RWPE1 (cell line): ENCODE measurements at regions not wholly inside any gene's neighbourhood (a gene's known extent, or its start where the extent isn't known, plus 50 kb on each side); places are given as distances from the start of the nearest gene placed in this dataset.
A peak's percentile ranks its signal among the peaks of the same experiment; 100 is the strongest.

Source experiments
- CTCF ChIA-PET: fragments of 350-600 bp; sonication (Branson Sonifier 250); formaldehyde crosslinking; extraction: SDS; loops from one replicate; lab custom pipeline; 2021; lab: Yijun Ruan, JAX
- POLR2A ChIA-PET: fragments of 400-600 bp; formaldehyde crosslinking; extraction: SDS; loops from one replicate; lab custom pipeline; 2020; ENCODE audit warnings: antibody characterized with exemption; ENCODE audit not compliant: low non-redundant PET; lab: Yijun Ruan, JAX
- DNase-seq: peaks from one replicate; pipeline ENCODE4 v3.0.0; 2012; ENCODE audit warnings: low spot score
- H3K27ac ChIP-seq: fragments of 450-650 bp; 2 replicates; pipeline ENCODE4 v1.5.1; 2017
- TF ChIP-seq, protein P1 (sequence below): fragments of 450-650 bp; conservative IDR thresholded peaks from 2 replicates; pipeline ENCODE4 v1.5.1; 2017; ENCODE audit warnings: low read depth, mild to moderate bottlenecking

- ChIA-PET CTCF (interaction anchor here (0.6 to 0.7 kb wide), 4 partner anchors 17 to 1426 kb away, joined by 3 to 6 read pairs (median 4); no protein-coding TSS in a partner anchor), POLR2A (no interaction called here)
- no peak overlapping the region for H3K27ac ChIP-seq
- DNase-seq, result peak; percentile 5
- TF ChIP-seq, protein P1, sequence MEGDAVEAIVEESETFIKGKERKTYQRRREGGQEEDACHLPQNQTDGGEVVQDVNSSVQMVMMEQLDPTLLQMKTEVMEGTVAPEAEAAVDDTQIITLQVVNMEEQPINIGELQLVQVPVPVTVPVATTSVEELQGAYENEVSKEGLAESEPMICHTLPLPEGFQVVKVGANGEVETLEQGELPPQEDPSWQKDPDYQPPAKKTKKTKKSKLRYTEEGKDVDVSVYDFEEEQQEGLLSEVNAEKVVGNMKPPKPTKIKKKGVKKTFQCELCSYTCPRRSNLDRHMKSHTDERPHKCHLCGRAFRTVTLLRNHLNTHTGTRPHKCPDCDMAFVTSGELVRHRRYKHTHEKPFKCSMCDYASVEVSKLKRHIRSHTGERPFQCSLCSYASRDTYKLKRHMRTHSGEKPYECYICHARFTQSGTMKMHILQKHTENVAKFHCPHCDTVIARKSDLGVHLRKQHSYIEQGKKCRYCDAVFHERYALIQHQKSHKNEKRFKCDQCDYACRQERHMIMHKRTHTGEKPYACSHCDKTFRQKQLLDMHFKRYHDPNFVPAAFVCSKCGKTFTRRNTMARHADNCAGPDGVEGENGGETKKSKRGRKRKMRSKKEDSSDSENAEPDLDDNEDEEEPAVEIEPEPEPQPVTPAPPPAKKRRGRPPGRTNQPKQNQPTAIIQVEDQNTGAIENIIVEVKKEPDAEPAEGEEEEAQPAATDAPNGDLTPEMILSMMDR, result no peak
Observed at GRCh38 chr2:81894451-81894990, 1590.0 kb upstream of the LRRTM1 start.

- TF ChIP-seq, protein P1, result no peak
- H3K27ac ChIP-seq, result no peak overlapping the region
- no peak for DNase-seq
- ChIA-PET CTCF (no interaction called here), POLR2A (no interaction called here)
Observed at GRCh38 chr2:81876624-81877023, 1572.1 kb upstream of the LRRTM1 start.

GRCh38 chr2:81872006-81872405, 1567.5 kb upstream of the LRRTM1 start:
- no peak overlapping the region for H3K27ac ChIP-seq
- DNase-seq, result no peak
- CTCF ChIA-PET, result no interaction called here
- POLR2A ChIA-PET, result no interaction called here
- TF ChIP-seq, protein P1, result no peak

DNA sequence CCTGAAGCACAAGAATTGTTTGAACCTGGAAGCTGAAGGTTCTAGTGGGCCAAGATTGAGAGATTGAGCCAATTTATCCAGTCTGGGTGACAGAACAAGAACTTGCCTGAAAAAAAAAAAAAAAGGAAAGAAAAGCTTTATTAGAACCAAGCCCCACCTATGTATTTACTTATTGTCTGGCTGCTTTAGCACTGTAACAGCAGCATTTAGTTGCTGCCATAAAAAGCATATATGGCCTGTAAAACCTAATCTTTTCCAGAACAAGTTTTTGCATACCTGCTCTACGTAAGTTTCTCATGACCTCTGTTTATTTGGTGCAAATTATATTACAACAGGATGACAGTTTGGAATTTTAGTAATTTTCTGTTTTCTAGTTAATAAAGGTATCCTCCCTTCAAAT, 1565.6 kb upstream of the LRRTM1 start:
- no peak for DNase-seq
- no peak overlapping the region for H3K27ac ChIP-seq
- POLR2A ChIA-PET, result interaction anchor here (0.6 kb wide), 1 partner anchor 16 kb away, joined by 4 read pairs; no protein-coding TSS in a partner anchor
- TF ChIP-seq, protein P1, result no peak
- CTCF ChIA-PET, result interaction anchor here (0.6 kb wide), 1 partner anchor 471 kb away, joined by 3 read pairs; no protein-coding TSS in a partner anchor

DNA sequence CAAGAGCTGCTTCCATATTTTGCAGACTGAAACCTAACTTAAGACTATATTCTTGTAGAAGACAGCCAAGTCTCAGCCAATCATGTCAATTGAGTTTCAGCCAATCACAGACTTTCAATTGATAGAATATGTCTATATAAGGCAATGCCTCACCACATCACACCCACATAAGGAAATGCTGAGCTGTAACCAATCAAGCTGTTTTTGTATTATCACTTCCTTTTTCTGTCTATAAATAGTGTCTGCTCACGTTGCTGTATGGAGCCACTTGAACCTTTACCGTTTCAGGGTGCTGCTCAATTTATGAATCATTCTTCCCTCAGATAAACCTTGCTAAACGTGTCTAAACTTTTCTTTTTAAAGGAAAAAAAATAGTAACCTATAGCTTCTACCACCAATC, 1554.4 kb upstream of the LRRTM1 start:
- no peak for DNase-seq
- TF ChIP-seq, protein P1, result no peak
- no peak overlapping the region for H3K27ac ChIP-seq
- ChIA-PET POLR2A (no interaction called here), CTCF (no interaction called here)

- TF ChIP-seq, protein P1, result no peak
- no peak for DNase-seq
- H3K27ac ChIP-seq, result no peak overlapping the region
- ChIA-PET POLR2A (interaction anchor here (0.6 kb wide), 1 partner anchor 17 kb away, joined by 4 read pairs; no protein-coding TSS in a partner anchor), CTCF (no interaction called here)
Observed at GRCh38 chr2:81853341-81853740, 1548.8 kb upstream of the LRRTM1 start.
